ENCODE measurements at regions not wholly inside any gene's neighbourhood (a gene's known extent, or its start where the extent isn't known, plus 50 kb on each side); places are given as distances from the start of the nearest gene placed in this dataset.
A peak's percentile ranks its signal among the peaks of the same experiment; 100 is the strongest.

DNA sequence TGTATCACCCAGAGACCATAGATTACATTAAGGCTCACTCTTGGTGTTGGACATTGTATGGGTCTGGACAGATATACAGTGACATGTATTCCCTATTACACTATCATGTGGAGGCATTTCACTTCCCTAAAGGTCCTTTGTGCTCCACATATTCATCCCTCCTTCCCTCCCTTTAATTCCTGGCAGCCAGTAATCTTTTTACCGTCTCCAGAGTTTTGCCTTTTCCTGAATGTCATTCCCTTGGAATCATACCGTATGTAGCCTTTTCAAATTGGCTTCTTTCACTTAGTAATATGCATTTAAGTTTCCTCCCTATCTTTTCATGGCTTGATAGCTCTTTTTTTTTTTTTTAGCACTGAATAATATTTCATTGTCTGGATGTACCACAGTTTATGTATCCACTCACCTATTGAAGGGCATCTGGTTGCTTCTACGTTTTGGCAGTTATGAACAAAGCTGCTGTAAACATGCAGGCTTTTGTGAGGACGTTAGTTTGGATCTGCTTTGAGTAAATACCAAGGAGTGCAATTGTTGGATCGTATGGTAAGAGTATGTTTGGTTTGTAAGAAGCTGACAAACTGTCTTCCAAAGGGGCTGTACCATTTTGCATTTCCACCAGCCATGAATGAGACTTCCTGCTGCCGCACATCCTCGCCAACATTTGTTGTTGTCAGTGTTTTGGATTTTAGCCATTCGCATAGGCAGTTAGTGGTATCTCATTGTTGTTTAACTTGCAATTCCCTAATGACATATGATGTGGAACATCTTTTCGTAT lies 122.1 kb upstream of the SMIM23 start:
- peaks cover 0 to 2% of the 10 kb centered on the region in 2 donors for H3K9me3 Mint-ChIP-seq
- H3K4me1 Mint-ChIP-seq, result no peaks in the 10 kb centered on the region
- peaks cover 0 to 5% of the 10 kb centered on the region in 2 donors for H3K27me3 Mint-ChIP-seq
- DNase-seq (no peak), ATAC-seq (replicated peaks) (no peak)
- H3K27ac Mint-ChIP-seq, result no peak overlapping the region
- H3K36me3 Mint-ChIP-seq, result no peaks in the 10 kb centered on the region
- H3K4me3 Mint-ChIP-seq, result no peak overlapping the region

GRCh38 chr5:171664489-171664888 lies 121.1 kb upstream of the SMIM23 start:
- no peak for DNase-seq
- H3K4me1 Mint-ChIP-seq, result no peaks in the 10 kb centered on the region
- no peak overlapping the region for H3K27ac Mint-ChIP-seq
- peaks cover 0 to 5% of the 10 kb centered on the region in 2 donors for H3K27me3 Mint-ChIP-seq
- H3K4me3 Mint-ChIP-seq, result no peak overlapping the region
- H3K9me3 Mint-ChIP-seq, result peaks cover 0 to 2% of the 10 kb centered on the region in 2 donors
- ATAC-seq (replicated peaks), result no peak
- no peaks in the 10 kb centered on the region for H3K36me3 Mint-ChIP-seq

GRCh38 chr5:171666815-171667214 lies 118.8 kb upstream of the SMIM23 start:
- DNase-seq, result no peak
- Mint-ChIP-seq H3K9me3 (peaks cover 0 to 2% of the 10 kb centered on the region in 2 donors), H3K4me3 (no peak overlapping the region), H3K27me3 (peaks cover 0 to 5% of the 10 kb centered on the region in 2 donors), H3K4me1 (no peaks in the 10 kb centered on the region), H3K27ac (no peak overlapping the region), H3K36me3 (no peaks in the 10 kb centered on the region)
- no peak for ATAC-seq (replicated peaks)

GRCh38 chr5:171667341-171668096 lies 118.1 kb upstream of the SMIM23 start:
- no peaks in the 10 kb centered on the region for H3K36me3 Mint-ChIP-seq
- ATAC-seq (replicated peaks), result no peak
- no peaks in the 10 kb centered on the region for H3K4me1 Mint-ChIP-seq
- no peak overlapping the region for H3K4me3 Mint-ChIP-seq
- H3K9me3 Mint-ChIP-seq, result peaks cover 0 to 2% of the 10 kb centered on the region in 2 donors
- peaks cover 0 to 5% of the 10 kb centered on the region in 2 donors for H3K27me3 Mint-ChIP-seq
- DNase-seq, result no peak
- H3K27ac Mint-ChIP-seq, result no peak overlapping the region

DNA sequence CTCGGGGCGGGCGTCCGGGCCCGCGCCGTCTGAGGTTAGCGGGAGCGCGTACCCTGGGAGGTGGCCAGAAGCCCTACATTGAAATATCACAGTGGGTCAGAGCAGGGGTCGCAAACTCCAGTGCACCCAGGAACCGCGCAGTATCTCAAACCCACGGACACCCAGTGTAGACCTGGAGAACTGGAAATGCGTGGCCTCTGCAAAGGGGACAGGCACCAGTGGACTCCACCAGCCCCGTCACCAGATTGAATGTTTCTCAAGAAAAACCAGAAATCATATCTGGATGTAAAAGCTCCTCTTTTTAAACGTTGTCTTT lies 117.6 kb upstream of the SMIM23 start:
- Mint-ChIP-seq H3K4me3 (no peak overlapping the region), H3K36me3 (no peaks in the 10 kb centered on the region), H3K4me1 (no peaks in the 10 kb centered on the region), H3K9me3 (peaks cover 0 to 2% of the 10 kb centered on the region in 2 donors), H3K27ac (no peak overlapping the region), H3K27me3 (peaks cover 0 to 5% of the 10 kb centered on the region in 2 donors)
- no peak for DNase-seq
- ATAC-seq (replicated peaks), result no peak

GRCh38 chr5:171669571-171669970 lies 116.0 kb upstream of the SMIM23 start:
- Mint-ChIP-seq H3K27me3 (peaks cover 0 to 5% of the 10 kb centered on the region in 2 donors), H3K36me3 (no peaks in the 10 kb centered on the region), H3K4me3 (no peak overlapping the region), H3K9me3 (peaks cover 2 to 6% of the 10 kb centered on the region in 2 donors), H3K27ac (no peak overlapping the region), H3K4me1 (no peaks in the 10 kb centered on the region)
- ATAC-seq (replicated peaks) (no peak), DNase-seq (no peak)

DNA sequence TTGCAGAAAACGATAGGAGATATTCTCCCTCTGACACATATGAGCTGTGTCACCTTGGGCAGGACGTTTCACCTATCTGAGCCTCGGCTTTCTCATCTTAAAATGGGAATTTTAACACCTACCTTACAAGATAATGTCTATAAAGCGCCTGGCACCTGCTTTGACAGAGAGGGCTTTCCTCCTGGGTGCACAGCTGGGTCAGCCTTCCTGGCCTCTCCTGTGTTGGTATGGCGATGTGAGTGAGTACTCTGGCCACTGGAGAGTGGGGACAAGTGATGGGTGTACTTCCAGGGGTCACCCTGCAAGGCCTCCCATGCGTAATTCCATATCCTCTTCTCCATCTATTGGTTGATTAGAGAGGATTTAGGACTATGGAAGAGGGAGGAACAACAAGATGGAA lies 113.1 kb upstream of the SMIM23 start:
- Mint-ChIP-seq H3K4me1 (no peaks in the 10 kb centered on the region), H3K36me3 (no peaks in the 10 kb centered on the region), H3K9me3 (peaks cover 2 to 6% of the 10 kb centered on the region in 2 donors), H3K4me3 (no peak overlapping the region), H3K27ac (no peak overlapping the region), H3K27me3 (peaks cover 4 to 6% of the 10 kb centered on the region in 2 donors)
- DNase-seq (no peak), ATAC-seq (replicated peaks) (no peak)

GRCh38 chr5:171673328-171673727 lies 112.3 kb upstream of the SMIM23 start:
- ATAC-seq (replicated peaks) (no peak), DNase-seq (no peak)
- H3K9me3 Mint-ChIP-seq, result peaks cover 2 to 6% of the 10 kb centered on the region in 2 donors
- H3K36me3 Mint-ChIP-seq, result no peaks in the 10 kb centered on the region
- no peak overlapping the region for H3K4me3 Mint-ChIP-seq
- peaks cover 4 to 8% of the 10 kb centered on the region in 2 donors for H3K27me3 Mint-ChIP-seq
- H3K4me1 Mint-ChIP-seq, result no peaks in the 10 kb centered on the region
- H3K27ac Mint-ChIP-seq, result no peak overlapping the region

GRCh38 chr5:171673840-171674239 lies 111.8 kb upstream of the SMIM23 start:
- Mint-ChIP-seq H3K9me3 (peaks cover 2 to 6% of the 10 kb centered on the region in 2 donors), H3K4me1 (no peaks in the 10 kb centered on the region), H3K27me3 (peaks cover 4 to 8% of the 10 kb centered on the region in 2 donors), H3K4me3 (no peak overlapping the region), H3K36me3 (no peaks in the 10 kb centered on the region), H3K27ac (no peak overlapping the region)
- no peak for DNase-seq
- ATAC-seq (replicated peaks), result no peak

DNA sequence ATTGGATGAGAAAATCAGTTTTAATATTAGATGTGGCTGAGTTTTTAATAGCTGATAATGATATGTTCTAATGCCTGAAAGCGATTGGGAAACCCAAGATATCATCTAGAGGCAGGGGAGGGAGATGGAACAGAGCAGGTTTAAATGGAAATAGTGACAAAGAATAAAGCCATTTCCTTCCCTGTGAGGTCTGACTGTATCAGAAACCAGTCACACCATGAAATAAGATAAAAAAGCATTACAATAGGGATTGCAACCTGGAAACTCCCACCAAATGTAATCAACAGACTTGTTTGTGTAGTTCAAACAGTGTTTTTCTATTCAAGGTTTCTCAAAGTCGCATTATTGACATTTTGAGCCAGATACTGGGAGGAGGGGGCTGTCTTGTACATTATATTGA lies 110.1 kb upstream of the SMIM23 start:
- peaks cover 7 to 12% of the 10 kb centered on the region in 2 donors for H3K27me3 Mint-ChIP-seq
- no peaks in the 10 kb centered on the region for H3K36me3 Mint-ChIP-seq
- ATAC-seq (replicated peaks) (no peak), DNase-seq (no peak)
- H3K27ac Mint-ChIP-seq, result no peak overlapping the region
- H3K4me3 Mint-ChIP-seq, result no peak overlapping the region
- no peaks in the 10 kb centered on the region for H3K4me1 Mint-ChIP-seq
- H3K9me3 Mint-ChIP-seq, result peaks cover 2 to 6% of the 10 kb centered on the region in 2 donors

DNA sequence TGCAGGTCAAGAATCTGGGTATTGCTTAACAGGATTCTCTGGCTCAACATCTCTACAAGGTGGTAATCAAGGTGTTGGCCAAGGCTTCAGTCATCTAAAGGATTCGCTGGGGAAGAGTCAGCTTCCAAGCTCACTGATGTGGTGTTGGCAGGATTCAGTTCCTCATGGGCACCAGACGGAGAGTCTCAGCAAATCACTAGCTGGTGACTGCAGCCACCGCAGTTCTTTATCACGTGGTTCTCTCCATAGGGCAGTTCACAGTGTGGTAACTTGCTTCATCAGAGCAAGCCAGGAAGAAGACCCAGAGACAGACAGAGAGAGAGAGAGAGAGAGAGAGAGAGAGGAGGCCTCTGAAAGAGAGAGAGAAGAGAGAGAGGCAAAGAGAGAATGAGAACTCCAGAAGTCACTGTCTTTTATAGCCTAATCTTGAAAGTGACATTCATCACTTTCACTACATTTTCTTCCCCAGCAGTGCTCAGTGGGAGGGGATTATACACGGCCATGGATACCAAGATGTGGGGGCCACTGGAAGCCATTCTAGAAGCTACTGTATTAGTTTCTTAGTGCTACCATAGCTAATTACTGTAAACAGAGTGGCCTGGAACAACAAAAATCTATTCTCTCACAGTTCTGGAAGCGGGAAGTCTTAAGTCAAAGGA lies 109.2 kb upstream of the SMIM23 start:
- no peak overlapping the region for H3K4me3 Mint-ChIP-seq
- peaks cover 12 to 15% of the 10 kb centered on the region in 2 donors for H3K27me3 Mint-ChIP-seq
- no peaks in the 10 kb centered on the region for H3K4me1 Mint-ChIP-seq
- H3K27ac Mint-ChIP-seq, result no peak overlapping the region
- H3K36me3 Mint-ChIP-seq, result no peaks in the 10 kb centered on the region
- H3K9me3 Mint-ChIP-seq, result peaks cover 2 to 6% of the 10 kb centered on the region in 2 donors
- DNase-seq, result no peak
- ATAC-seq (replicated peaks), result peak in 1 of 2 donors; percentile 16

GRCh38 chr5:171678646-171679045 lies 107.0 kb upstream of the SMIM23 start:
- H3K4me3 Mint-ChIP-seq, result no peak overlapping the region
- peaks cover 31 to 32% of the 10 kb centered on the region in 2 donors for H3K27me3 Mint-ChIP-seq
- peaks cover 2 to 6% of the 10 kb centered on the region in 2 donors for H3K9me3 Mint-ChIP-seq
- no peaks in the 10 kb centered on the region for H3K36me3 Mint-ChIP-seq
- ATAC-seq (replicated peaks), result no peak
- no peak for DNase-seq
- no peaks in the 10 kb centered on the region for H3K4me1 Mint-ChIP-seq
- H3K27ac Mint-ChIP-seq, result no peak overlapping the region

GRCh38 chr5:171680485-171680884 lies 105.1 kb upstream of the SMIM23 start:
- peaks cover 29 to 32% of the 10 kb centered on the region in 2 donors for H3K27me3 Mint-ChIP-seq
- ATAC-seq (replicated peaks) (no peak), DNase-seq (no peak)
- no peak overlapping the region for H3K27ac Mint-ChIP-seq
- H3K36me3 Mint-ChIP-seq, result no peaks in the 10 kb centered on the region
- no peaks in the 10 kb centered on the region for H3K9me3 Mint-ChIP-seq
- H3K4me3 Mint-ChIP-seq, result no peak overlapping the region
- no peaks in the 10 kb centered on the region for H3K4me1 Mint-ChIP-seq

GRCh38 chr5:171681061-171681460 lies 104.6 kb upstream of the SMIM23 start:
- H3K9me3 Mint-ChIP-seq, result no peaks in the 10 kb centered on the region
- no peaks in the 10 kb centered on the region for H3K36me3 Mint-ChIP-seq
- ATAC-seq (replicated peaks) (no peak), DNase-seq (no peak)
- H3K27me3 Mint-ChIP-seq, result peaks cover 29 to 32% of the 10 kb centered on the region in 2 donors
- H3K4me1 Mint-ChIP-seq, result no peaks in the 10 kb centered on the region
- H3K27ac Mint-ChIP-seq, result no peak overlapping the region
- no peak overlapping the region for H3K4me3 Mint-ChIP-seq

All from stimulated activated naive B cell treated with anti-CD40 and anti-IgM and Interleukin-4, amounts not matched to agents 10 μg/mL and 1 μg/mL and 100 μg/mL, for 72 hours (primary cell).